ENCODE measurements at regions not wholly inside any gene's neighbourhood (a gene's known extent, or its start where the extent isn't known, plus 50 kb on each side); places are given as distances from the start of the nearest gene placed in this dataset.

- H3K4me1 ChIP-seq: no peaks in the 10 kb centered on the region
- TF ChIP-seq CTCF (IDR thresholded peaks at IDR 0.05; ENCODE audit: low read depth, low read length): no peak
- H3K4me3 ChIP-seq (ENCODE audit: low read depth, low read length): no peak overlapping the region
- no peak for DNase-seq
- no peaks in the 10 kb centered on the region for H3K9me3 ChIP-seq
- no peaks in the 10 kb centered on the region for H3K36me3 ChIP-seq
- no peaks in the 10 kb centered on the region for H3K27me3 ChIP-seq
Observed at GRCh38 chr2:80778704-80779103, 474.2 kb upstream of the LRRTM1 start.

- DNase-seq: no peak
- Histone ChIP-seq H3K4me3 (ENCODE audit: low read depth, low read length) (no peak overlapping the region), H3K36me3 (no peaks in the 10 kb centered on the region), H3K27me3 (no peaks in the 10 kb centered on the region), H3K9me3 (no peaks in the 10 kb centered on the region), H3K4me1 (no peaks in the 10 kb centered on the region)
- TF ChIP-seq CTCF (IDR thresholded peaks at IDR 0.05; ENCODE audit: low read depth, low read length): no peak
Observed at GRCh38 chr2:80748592-80748991, 444.0 kb upstream of the LRRTM1 start.

- H3K4me1 ChIP-seq: no peaks in the 10 kb centered on the region
- no peaks in the 10 kb centered on the region for H3K36me3 ChIP-seq
- TF ChIP-seq CTCF (IDR thresholded peaks at IDR 0.05; ENCODE audit: low read depth, low read length): no peak
- H3K27me3 ChIP-seq: no peaks in the 10 kb centered on the region
- no peaks in the 10 kb centered on the region for H3K9me3 ChIP-seq
- DNase-seq: no peak
- no peak overlapping the region for H3K4me3 ChIP-seq (ENCODE audit: low read depth, low read length)
Observed at GRCh38 chr2:80737047-80737446, 432.5 kb upstream of the LRRTM1 start.

- Histone ChIP-seq H3K9me3 (no peaks in the 10 kb centered on the region), H3K36me3 (no peaks in the 10 kb centered on the region), H3K4me1 (no peaks in the 10 kb centered on the region), H3K4me3 (ENCODE audit: low read depth, low read length) (no peak overlapping the region), H3K27me3 (no peaks in the 10 kb centered on the region)
- no peak for TF ChIP-seq CTCF (IDR thresholded peaks at IDR 0.05; ENCODE audit: low read depth, low read length)
- DNase-seq: no peak
Observed at GRCh38 chr2:80725001-80725400, 420.4 kb upstream of the LRRTM1 start.

- H3K4me1 ChIP-seq: no peaks in the 10 kb centered on the region
- H3K27me3 ChIP-seq: no peaks in the 10 kb centered on the region
- DNase-seq: no peak
- H3K4me3 ChIP-seq (ENCODE audit: low read depth, low read length): no peak overlapping the region
- no peak for TF ChIP-seq CTCF (IDR thresholded peaks at IDR 0.05; ENCODE audit: low read depth, low read length)
- no peaks in the 10 kb centered on the region for H3K9me3 ChIP-seq
- H3K36me3 ChIP-seq: no peaks in the 10 kb centered on the region
Observed at GRCh38 chr2:80722803-80723202, 418.3 kb upstream of the LRRTM1 start.

- no peak for DNase-seq
Observed at GRCh38 chr2:80719607-80720006, 415.1 kb upstream of the LRRTM1 start.

More at GRCh38 chr2:80719607-80720006, 415.1 kb upstream of the LRRTM1 start:
- H3K9me3 ChIP-seq: no peaks in the 10 kb centered on the region
- H3K4me1 ChIP-seq: no peaks in the 10 kb centered on the region
- no peaks in the 10 kb centered on the region for H3K36me3 ChIP-seq
- no peaks in the 10 kb centered on the region for H3K27me3 ChIP-seq
- no peak overlapping the region for H3K4me3 ChIP-seq (ENCODE audit: low read depth, low read length)
- no peak for TF ChIP-seq CTCF (IDR thresholded peaks at IDR 0.05; ENCODE audit: low read depth, low read length)
